ENCODE measurements at regions not wholly inside any gene's neighbourhood (a gene's known extent, or its start where the extent isn't known, plus 50 kb on each side); places are given as distances from the start of the nearest gene placed in this dataset.
"Not testable (repeated sequence)": the region's sequence is repeated elsewhere in the genome, so short reads cannot be mapped to it uniquely, and the experiment has no call there.

DNA sequence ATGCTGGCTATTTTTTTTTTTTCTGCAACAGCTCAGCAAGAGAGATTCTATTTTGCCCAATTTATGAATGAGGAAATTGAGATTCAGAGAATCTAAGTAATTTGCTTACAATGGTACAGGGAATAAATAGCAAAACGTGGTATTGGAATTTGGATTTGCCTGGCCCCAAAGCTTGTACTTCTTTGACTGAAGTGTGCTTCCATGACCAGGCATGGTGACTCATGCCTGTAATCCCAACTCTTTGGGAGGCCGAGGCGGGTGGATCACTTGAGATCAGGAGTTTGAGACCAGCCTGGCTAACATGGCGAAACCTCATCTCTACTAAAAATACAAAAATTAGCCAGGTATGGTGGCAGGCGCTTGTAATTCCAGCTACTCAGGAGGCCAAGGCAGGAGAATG, 591.1 kb downstream of the CSNK1G3 start:
- TF ChIP-seq POLR2A (IDR thresholded peaks at IDR 0.05; ENCODE audit: control extremely low read depth in 1 of 2, low read depth in 2 of 2, low read length in 2 of 2); TBP (IDR thresholded peaks at IDR 0.05; ENCODE audit: low read depth, low read length); CHD2 (IDR thresholded peaks at IDR 0.05; ENCODE audit: low read length): not testable (repeated sequence)

Measured in H1 (cell line).